NB4 (cell line): ENCODE measurements at regions not wholly inside any gene's neighbourhood (a gene's known extent, or its start where the extent isn't known, plus 50 kb on each side); places are given as distances from the start of the nearest gene placed in this dataset.

Experiments used
- DNase-seq: peaks from one replicate; pipeline ENCODE4 v3.0.0; 2010; ENCODE audit warnings: low read depth
- H3K4me3 ChIP-seq: one replicate; pipeline ENCODE4 v1.5.1; 2011; ENCODE audit warnings: mild to moderate bottlenecking, low read depth, low read length, moderate library complexity
- MAX ChIP-seq: IDR thresholded peaks from 2 replicates; pipeline ENCODE4 v1.6.1; 2011; ENCODE audit warnings: low read depth, low read length
- MYC ChIP-seq: IDR thresholded peaks from 2 replicates; pipeline ENCODE4 v1.6.1; 2011; ENCODE audit warnings: low read depth, low read length
- POLR2A ChIP-seq: IDR thresholded peaks from 2 replicates; pipeline ENCODE4 v1.6.1; 2011; ENCODE audit warnings: mild to moderate bottlenecking; ENCODE audit not compliant: insufficient read length; ENCODE audit errors: extremely low read depth
- TF ChIP-seq, protein P1 (sequence below): IDR thresholded peaks from one replicate; pipeline ENCODE4 v1.5.1; 2012; ENCODE audit warnings: low read depth, low read length

DNA sequence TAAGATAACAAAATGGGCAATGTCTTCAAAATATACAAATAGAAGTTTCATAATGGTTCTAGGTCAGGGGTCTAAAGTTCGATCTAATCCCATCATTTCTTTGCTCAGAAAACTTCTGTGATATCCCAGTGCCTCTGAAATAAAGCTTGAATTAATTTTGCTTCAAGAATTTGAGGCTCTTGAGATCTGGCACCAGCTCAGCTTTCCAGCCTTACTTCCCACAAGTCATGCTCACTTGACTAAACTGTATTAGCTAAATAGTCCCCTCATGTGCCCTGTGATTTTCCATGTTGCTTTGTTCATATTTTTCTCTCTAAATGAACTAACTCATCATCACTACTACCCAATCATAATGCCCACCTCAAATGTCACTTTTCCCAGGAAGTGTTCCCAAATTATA, 50.8 kb upstream of the MBNL3 start:
- no peak for TF ChIP-seq MAX
- no peak for TF ChIP-seq MYC
- no peak for TF ChIP-seq POLR2A
- TF ChIP-seq, protein P1, sequence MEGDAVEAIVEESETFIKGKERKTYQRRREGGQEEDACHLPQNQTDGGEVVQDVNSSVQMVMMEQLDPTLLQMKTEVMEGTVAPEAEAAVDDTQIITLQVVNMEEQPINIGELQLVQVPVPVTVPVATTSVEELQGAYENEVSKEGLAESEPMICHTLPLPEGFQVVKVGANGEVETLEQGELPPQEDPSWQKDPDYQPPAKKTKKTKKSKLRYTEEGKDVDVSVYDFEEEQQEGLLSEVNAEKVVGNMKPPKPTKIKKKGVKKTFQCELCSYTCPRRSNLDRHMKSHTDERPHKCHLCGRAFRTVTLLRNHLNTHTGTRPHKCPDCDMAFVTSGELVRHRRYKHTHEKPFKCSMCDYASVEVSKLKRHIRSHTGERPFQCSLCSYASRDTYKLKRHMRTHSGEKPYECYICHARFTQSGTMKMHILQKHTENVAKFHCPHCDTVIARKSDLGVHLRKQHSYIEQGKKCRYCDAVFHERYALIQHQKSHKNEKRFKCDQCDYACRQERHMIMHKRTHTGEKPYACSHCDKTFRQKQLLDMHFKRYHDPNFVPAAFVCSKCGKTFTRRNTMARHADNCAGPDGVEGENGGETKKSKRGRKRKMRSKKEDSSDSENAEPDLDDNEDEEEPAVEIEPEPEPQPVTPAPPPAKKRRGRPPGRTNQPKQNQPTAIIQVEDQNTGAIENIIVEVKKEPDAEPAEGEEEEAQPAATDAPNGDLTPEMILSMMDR: no peak
- no peak overlapping the region for H3K4me3 ChIP-seq
- DNase-seq: no peak
